KOPT-K1 (cell line): ENCODE measurements at regions not wholly inside any gene's neighbourhood (a gene's known extent, or its start where the extent isn't known, plus 50 kb on each side); places are given as distances from the start of the nearest gene placed in this dataset.

Experiments used
- H3K27ac ChIP-seq: fragments of 200-600 bp; sonication (generic); 2 replicates; pipeline ENCODE4 v1.5.1; 2016; ENCODE audit warnings: antibody characterized with exemption, mild to moderate bottlenecking, low read depth, low read length; ENCODE audit not compliant: poor library complexity, severe bottlenecking
- H3K36me3 ChIP-seq: fragments of 200-600 bp; sonication (generic); 2 replicates; pipeline ENCODE4 v1.5.1; 2017; ENCODE audit warnings: antibody characterized with exemption, mild to moderate bottlenecking, low read length, moderate library complexity; ENCODE audit not compliant: insufficient read depth
- H3K9me3 ChIP-seq: fragments of 200-600 bp; sonication (generic); 2 replicates; pipeline ENCODE4 v1.5.1; 2017; ENCODE audit warnings: antibody characterized with exemption, low read length, mild to moderate bottlenecking; ENCODE audit not compliant: insufficient read depth, poor library complexity, severe bottlenecking

DNA sequence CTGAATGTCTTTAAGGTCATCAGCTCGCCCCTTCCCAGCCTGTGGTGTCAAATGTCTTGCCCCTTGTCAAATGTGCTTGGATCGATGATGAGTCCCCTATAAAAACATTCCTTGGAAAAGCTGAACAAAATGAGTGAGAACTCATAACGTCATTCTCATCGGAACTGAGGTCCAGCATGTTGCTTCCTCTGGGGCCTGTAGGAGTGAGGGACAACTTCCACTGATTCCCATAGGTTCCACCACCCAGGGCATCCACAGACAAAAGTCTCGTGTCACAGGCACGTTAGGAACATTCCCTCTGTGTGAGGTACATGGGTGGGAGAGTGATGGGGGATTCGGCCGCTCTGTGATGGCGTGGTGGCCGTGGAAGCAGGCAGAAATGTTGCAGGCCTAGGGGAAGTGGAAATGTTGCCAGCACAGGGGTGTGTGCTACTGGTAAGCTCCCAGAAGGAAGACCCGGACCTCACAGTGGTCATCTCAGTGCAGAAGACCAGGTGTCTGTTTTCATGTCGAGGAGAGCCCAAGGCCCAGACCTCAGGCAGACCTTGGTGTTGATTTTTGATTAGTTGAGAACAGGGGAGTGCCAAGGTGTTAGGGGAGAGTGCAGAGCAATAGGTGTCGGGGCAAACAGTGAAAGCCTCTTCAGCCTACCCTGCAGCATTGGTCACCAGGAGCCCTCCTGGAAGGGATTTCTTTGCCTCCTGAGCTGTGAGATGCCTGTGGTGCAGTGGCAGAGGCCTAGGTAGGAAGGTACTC lies 96.8 kb downstream of the SNRPN start:
- Histone ChIP-seq H3K27ac (no peak overlapping the region), H3K9me3 (peaks cover 100% of the 10 kb centered on the region), H3K36me3 (peaks cover 97% of the 10 kb centered on the region)

DNA sequence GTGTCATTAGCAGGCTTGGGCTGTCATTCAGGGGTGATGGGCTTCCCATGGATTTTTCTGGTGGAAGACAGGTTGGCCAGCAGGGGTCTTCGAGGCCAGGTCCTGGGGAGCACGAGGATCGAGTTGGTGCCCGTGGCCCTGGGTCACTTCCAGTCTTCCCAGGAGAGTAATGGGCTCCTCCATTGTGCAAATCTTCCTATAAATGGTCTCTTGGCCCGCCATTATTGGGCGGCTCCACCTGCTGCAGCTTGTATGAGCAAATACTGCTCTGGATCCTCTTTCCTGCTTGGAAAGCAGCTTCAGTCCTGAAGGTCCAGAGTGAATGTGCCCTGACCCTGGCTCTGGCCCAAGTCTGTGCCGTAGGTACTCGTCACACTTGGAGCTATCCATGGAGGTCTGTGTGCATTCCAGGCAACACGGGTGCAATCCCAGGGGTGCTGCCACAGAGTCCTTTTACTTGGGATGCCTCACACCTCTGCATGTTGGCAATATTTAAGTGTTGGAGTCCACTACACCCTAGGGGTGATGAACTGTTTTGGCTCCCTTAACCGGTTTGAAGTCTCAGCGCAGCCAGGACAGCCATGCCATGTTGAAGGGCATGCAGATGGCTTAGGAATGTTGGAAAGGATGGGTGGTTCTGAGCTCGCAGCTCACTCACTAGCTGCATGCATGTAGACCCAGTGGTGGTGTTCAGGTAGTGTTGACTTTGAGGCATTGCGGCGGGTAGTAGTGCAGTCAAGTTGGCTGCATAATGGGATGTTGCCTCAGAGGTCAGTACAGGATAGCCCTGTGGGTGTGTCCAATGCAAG lies 97.6 kb downstream of the SNRPN start:
- Histone ChIP-seq H3K9me3 (peaks cover 100% of the 10 kb centered on the region), H3K36me3 (peaks cover 97% of the 10 kb centered on the region), H3K27ac (no peak overlapping the region)

DNA sequence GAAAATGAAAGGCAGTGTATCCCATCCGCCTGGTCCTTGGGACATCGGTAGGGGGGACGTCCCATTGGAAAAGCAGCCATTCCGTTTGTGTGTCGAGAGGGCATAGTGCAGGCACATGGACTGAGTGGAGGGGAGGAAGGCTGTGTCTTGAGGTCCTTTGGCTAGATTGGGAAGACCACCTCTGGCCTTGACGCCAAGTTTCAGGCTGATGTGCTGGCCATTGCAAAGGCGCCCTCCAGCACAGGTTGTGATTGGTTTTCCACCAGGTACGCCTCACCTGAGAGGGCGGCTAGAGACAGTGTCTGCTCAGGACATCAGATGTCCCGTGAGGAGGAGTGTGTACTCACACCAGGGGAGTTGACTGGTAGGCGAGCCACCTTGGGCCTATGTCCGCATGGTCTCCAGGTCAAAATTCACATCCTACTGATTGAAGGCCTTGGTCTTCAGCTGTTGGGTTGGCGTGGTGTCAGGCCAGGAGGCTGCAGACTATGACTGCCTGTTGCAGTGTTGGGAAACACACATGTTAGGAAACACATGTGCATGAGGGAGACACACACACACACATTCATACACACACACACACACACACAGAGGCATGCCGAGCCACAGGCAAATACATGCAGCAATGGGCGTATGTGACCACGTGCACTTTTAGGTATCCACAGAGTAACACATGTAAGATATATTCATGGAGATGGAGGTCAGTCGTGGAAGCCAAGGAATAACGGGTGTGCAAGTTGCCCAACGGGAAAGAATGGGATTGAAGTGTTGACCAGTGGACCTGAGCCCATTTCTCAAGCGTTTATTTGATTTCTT lies 98.4 kb downstream of the SNRPN start:
- peaks cover 97% of the 10 kb centered on the region for H3K36me3 ChIP-seq
- H3K9me3 ChIP-seq, result peaks cover 100% of the 10 kb centered on the region
- no peak overlapping the region for H3K27ac ChIP-seq

DNA sequence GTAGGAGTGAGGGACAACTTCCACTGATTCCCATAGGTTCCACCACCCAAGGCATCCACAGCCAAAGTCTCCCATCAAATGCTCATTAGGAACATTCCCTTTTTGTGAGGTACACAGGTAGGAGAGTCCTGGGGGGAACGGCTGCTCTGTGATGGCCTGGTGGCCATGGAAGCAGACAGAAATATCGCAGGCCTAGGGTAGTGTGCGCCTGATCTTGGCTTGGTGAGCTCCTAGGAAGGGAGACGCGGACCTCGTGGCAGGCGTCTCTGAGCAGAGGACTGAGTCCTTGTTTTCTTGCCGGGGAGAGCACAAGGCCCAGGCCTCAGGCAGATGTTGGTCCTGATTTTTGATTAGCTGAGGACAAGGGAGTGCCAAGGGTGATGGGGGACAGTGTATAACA lies 99.5 kb downstream of the SNRPN start:
- Histone ChIP-seq H3K36me3 (peaks cover 100% of the 10 kb centered on the region), H3K9me3 (peaks cover 100% of the 10 kb centered on the region), H3K27ac (no peak overlapping the region)

DNA sequence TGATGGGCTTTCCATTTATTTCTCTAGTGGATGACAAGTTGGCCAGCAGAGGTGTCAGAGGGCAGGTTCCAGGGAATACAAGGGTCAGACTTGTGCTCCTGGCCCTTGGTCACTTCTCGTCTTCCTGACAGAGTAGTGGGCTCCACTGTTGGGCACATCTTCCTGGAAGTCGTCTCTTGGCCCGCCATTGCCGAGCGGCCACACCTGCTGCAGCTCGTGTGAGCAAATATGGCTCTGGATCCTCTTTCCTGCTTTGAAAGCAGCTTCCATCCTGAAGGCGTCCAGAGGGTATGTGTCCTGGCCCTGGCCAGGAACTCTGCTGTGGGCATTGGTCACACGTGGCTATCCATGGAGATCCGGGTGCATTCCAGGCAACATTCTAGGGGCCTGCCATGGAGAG lies 100.2 kb downstream of the SNRPN start:
- Histone ChIP-seq H3K27ac (no peak overlapping the region), H3K9me3 (peaks cover 100% of the 10 kb centered on the region), H3K36me3 (peaks cover 100% of the 10 kb centered on the region)

DNA sequence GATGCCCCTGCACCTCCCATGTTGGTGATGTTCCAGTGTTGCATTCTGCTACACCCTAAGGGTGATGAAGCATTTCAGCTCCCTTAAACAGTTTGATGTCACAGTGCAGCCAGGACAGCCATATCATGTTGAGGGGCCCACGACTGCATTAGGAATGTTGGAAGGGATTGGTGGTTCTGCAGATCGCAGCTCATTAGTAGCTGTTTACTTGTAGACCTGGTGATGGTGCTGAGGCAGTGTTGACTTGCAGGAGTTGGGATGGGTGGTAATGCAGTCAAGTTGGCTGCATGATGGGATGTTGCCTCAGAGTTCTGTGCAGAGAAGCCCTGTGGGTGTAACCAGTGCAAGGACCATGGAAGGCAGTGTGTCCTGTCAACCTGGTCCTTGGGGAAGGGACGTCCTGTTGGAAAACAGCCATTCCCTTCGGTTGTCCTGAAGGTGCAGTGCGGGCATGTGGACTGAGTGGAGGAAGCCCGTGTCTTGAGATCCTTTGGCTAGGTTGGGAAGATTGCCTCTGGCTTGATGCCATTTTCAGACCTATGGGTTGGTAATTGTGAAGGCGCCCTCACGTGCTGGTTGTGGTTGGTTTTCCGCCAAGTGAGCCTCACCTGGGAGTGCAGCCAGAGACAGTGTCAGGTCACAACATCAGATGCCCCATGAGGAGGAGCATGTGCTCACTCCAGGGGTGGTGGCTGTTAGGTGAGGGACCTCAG lies 100.7 kb downstream of the SNRPN start:
- no peak overlapping the region for H3K27ac ChIP-seq
- peaks cover 100% of the 10 kb centered on the region for H3K36me3 ChIP-seq
- peaks cover 100% of the 10 kb centered on the region for H3K9me3 ChIP-seq

DNA sequence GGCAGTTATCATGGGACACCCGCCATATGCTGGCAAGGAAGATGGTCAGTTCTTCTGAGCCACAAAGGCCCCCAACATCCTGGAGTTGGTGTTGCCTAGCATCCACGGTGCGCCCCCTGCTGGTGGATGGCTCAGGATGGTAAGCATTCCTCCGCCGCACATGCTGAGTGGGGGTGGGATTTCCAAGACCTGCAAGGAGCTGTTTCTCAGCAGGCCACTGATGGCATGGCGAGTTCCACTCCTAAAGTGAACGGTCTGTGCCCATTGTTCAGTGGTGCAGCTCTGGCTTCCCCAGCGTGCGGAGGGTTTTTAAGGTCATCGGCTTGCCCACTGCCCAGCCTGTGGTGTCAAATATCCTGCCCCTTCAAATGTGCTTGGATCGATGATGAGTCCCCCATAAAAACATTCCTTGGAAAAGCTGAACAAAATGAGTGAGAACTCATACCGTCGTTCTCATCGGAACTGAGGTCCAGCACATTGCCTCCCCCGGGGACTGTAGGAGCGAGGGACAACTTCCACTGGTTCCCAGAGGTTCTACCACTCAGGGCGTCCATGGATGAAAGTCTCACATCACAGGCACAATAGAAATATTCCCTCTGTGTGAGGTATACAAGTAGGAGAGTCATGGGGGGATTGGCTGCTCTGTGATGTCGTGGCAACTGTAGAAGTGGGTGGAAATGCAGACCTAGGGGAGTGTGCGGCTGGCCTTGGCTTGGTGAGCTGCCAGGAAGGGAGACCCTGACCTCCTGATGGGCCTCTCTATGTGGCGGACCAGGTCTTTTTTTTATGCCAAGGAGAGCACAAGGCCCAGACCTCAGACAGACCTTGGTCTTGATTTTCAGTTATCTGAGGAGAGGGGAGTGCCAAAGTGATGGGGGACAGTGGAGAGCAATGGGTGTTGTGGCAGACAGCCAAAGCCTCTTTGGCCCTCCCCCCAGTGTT lies 102.0 kb downstream of the SNRPN start:
- H3K9me3 ChIP-seq, result peaks cover 100% of the 10 kb centered on the region
- H3K36me3 ChIP-seq, result peaks cover 100% of the 10 kb centered on the region
- no peak overlapping the region for H3K27ac ChIP-seq

DNA sequence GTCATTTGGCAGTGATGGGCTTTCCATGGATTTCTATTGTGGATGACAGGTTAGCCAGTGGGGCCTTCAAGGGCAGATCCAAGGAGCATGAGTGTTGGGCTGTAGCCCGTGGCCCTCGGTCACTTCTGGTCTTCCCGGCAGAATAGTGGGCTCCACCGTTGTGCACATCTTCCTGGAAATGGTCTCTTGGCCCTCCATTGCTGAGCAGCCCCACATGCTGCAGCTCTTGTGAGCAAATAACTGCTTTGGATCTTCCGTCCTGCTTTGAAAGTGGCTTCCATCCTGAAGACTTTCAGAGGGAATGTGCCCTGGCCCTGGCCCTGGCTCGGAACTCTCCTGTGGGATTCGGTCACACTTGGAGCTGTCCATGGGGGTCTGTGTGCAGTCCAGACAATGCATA lies 102.8 kb downstream of the SNRPN start:
- Histone ChIP-seq H3K9me3 (peaks cover 100% of the 10 kb centered on the region), H3K36me3 (peaks cover 100% of the 10 kb centered on the region), H3K27ac (no peak overlapping the region)

DNA sequence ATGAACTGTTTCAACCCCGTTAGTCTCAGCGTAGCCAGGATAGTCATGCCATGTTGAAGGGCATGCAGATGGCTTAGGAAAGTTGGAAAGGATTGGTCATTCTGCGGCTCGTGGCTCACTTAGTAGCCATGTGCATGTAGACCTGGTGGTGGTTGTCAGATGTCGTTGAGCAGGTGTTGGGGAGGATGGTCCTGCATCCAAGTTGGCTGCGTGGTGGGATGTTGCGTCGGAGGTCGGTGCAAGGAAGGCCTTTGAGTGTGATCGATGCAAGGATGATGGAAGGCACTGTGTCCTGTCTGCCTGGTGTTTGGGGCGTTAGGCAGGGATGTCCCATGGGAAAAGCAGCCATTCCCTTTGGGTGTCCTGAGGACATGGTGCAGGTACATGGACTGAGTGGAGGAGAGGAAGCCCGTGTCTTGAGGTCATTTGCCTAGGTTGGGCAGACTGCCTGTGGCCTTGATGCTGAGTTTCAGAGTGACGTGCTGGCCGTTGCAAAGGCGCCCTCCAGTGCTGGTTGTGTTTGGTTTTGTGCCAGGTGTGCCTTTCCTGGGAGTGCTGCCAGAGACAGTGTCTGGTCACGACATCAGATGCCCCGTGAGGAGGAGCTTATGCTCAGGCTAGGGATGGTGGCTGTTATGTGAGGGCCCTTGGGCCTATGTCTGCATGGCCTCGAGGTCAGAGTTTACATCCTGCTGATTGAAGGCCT lies 103.4 kb downstream of the SNRPN start:
- Histone ChIP-seq H3K27ac (no peak overlapping the region), H3K9me3 (peaks cover 100% of the 10 kb centered on the region), H3K36me3 (peaks cover 100% of the 10 kb centered on the region)

DNA sequence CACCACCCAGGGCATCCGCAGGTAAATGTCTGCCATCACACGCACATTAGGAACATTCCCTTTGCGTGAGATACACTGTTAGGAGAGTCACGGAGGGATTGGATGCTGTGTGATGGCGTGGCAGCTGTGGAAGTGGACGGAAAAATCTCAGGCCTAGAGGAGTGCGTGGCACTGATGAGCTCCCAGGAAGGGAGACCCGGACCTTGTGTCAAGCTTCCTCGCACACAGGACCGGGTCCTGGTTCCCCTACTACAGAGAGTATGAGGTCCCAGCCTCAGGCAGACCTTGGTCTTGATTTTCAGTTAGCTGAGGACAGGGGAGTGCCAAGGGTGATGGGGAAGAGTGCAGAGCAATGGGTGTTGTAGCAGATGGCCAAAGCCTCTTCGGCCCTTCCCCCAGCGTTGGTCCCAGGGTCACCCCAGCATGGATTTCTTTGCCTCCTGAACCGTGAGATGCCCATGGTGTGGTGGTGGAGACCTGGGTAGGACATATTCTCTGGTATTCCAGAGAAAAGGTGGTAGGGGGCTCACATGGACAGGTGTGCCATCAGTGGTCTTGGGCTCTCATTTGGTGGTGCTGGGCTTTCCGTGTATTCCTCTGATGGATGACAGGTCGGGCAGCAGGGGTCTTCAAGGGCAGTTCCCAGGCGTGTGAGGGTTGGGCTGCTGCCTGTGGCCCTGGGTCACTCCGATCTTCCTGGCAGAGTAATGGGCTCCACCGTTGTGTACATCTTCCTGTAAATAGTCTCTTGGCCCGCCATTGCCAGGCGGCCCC lies 105.1 kb downstream of the SNRPN start:
- Histone ChIP-seq H3K9me3 (peaks cover 100% of the 10 kb centered on the region), H3K36me3 (peaks cover 100% of the 10 kb centered on the region), H3K27ac (no peak overlapping the region)

DNA sequence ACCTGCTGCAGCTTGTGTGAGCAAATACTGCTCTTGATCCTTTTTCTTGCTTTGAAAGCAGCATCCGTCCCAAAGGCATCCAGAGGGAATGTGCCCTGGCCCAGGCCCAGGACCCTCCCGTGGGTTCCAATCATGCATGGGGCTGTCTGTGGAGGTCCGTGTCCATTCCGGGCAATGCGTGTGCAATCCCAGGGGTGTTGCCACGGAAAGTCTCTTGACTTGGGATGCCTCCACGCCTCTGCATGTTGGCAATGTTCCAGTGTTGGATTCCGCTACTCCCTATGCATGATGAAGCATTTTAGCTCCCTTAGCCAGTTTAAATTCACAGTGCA lies 105.7 kb downstream of the SNRPN start:
- Histone ChIP-seq H3K36me3 (peaks cover 100% of the 10 kb centered on the region), H3K9me3 (peaks cover 100% of the 10 kb centered on the region), H3K27ac (no peak overlapping the region)

DNA sequence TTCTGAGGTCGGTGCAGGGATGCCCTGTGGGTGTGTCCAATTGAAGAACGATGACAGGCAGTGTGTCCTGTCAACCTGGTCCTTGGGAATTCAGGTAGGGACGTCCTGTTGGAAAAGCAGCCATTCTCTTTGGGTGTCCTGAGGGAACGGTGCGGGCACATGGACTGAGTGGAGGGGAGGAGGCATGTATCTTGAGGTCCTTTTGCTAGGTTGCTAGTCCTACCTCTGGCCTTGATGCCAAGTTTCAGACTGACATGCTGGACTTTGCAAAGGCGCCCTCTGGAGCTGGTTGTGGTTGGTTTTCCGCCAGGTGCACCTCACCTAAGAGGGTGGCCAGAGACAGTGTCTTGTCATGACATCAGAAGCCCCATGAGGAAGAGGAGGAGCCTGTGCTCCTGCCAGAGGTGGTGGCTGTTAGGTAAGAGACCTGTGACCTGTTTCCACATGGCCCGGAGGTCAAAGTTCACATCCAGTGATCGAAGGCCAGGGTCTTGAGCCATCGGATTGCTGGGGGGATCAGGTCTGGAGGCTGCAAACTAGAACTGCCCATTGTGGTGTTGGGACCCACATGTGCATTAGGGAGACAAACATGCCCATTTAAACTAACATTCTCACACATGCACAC lies 106.3 kb downstream of the SNRPN start:
- H3K9me3 ChIP-seq, result peaks cover 100% of the 10 kb centered on the region
- H3K36me3 ChIP-seq, result peaks cover 100% of the 10 kb centered on the region
- H3K27ac ChIP-seq, result no peak overlapping the region
